ENCODE measurements at regions not wholly inside any gene's neighbourhood (a gene's known extent, or its start where the extent isn't known, plus 50 kb on each side); places are given as distances from the start of the nearest gene placed in this dataset.
"Not testable (repeated sequence)": the region's sequence is repeated elsewhere in the genome, so short reads cannot be mapped to it uniquely, and the experiment has no call there.

- Mint-ChIP-seq H3K4me1 (ENCODE audit: low read depth) (no peaks in the 10 kb centered on the region), H3K27ac (no peak overlapping the region), H3K4me3 (no peak overlapping the region), H3K27me3 (no peaks in the 10 kb centered on the region), H3K9me3 (peaks cover 2% of the 10 kb centered on the region), H3K36me3 (ENCODE audit: low read depth) (no peaks in the 10 kb centered on the region)
- TF ChIP-seq CTCF (IDR thresholded peaks at IDR 0.05) = no peak
- ChIA-PET POLR2A (no interaction called here), CTCF (no interaction called here)
- intact Hi-C loops (cut with micrococcal nuclease) = no loop called here
- DNase-seq = no peak
- ATAC-seq = no peak
Measured at GRCh38 chr6:48541649-48542048, 430.7 kb upstream of the PTCHD4 start.

GRCh38 chr6:48535582-48536009, 424.6 kb upstream of the PTCHD4 start:
- H3K9me3 Mint-ChIP-seq = no peaks in the 10 kb centered on the region
- ATAC-seq = no peak
- no peak for TF ChIP-seq CTCF (IDR thresholded peaks at IDR 0.05)
- no peaks in the 10 kb centered on the region for H3K36me3 Mint-ChIP-seq (ENCODE audit: low read depth)
- H3K27me3 Mint-ChIP-seq = no peaks in the 10 kb centered on the region
- no peaks in the 10 kb centered on the region for H3K4me1 Mint-ChIP-seq (ENCODE audit: low read depth)
- DNase-seq = no peak
- no peak overlapping the region for H3K27ac Mint-ChIP-seq
- intact Hi-C loops (cut with micrococcal nuclease) = no loop called here
- ChIA-PET POLR2A (no interaction called here), CTCF (interaction anchor here (1.2 kb wide), 1 partner anchor 13 kb away, joined by 3 read pairs; no protein-coding TSS in a partner anchor)
- H3K4me3 Mint-ChIP-seq = no peak overlapping the region

- H3K27ac Mint-ChIP-seq; H3K9me3 Mint-ChIP-seq; intact Hi-C loops (cut with micrococcal nuclease); H3K4me1 Mint-ChIP-seq (ENCODE audit: low read depth); CTCF ChIA-PET; H3K36me3 Mint-ChIP-seq (ENCODE audit: low read depth); POLR2A ChIA-PET; DNase-seq; H3K27me3 Mint-ChIP-seq; H3K4me3 Mint-ChIP-seq; ATAC-seq: not testable (repeated sequence)
Measured at GRCh38 chr6:48530978-48531377, 420.0 kb upstream of the PTCHD4 start.

GRCh38 chr6:48525849-48526248, 414.9 kb upstream of the PTCHD4 start:
- DNase-seq (no peak), ATAC-seq (no peak)
- Mint-ChIP-seq H3K36me3 (ENCODE audit: low read depth) (no peaks in the 10 kb centered on the region), H3K9me3 (no peaks in the 10 kb centered on the region), H3K4me3 (no peak overlapping the region), H3K4me1 (ENCODE audit: low read depth) (no peaks in the 10 kb centered on the region), H3K27ac (no peak overlapping the region), H3K27me3 (no peaks in the 10 kb centered on the region)
- ChIA-PET CTCF (no interaction called here), POLR2A (no interaction called here)
- TF ChIP-seq CTCF (IDR thresholded peaks at IDR 0.05) = no peak
- intact Hi-C loops (cut with micrococcal nuclease) = no loop called here

GRCh38 chr6:48520951-48521350, 410.0 kb upstream of the PTCHD4 start:
- POLR2A ChIA-PET = no interaction called here

More at GRCh38 chr6:48520951-48521350, 410.0 kb upstream of the PTCHD4 start:
- no peak overlapping the region for H3K27ac Mint-ChIP-seq
- intact Hi-C loops (cut with micrococcal nuclease) = no loop called here
- no peaks in the 10 kb centered on the region for H3K9me3 Mint-ChIP-seq
- no peaks in the 10 kb centered on the region for H3K27me3 Mint-ChIP-seq
- DNase-seq = no peak
- H3K4me1 Mint-ChIP-seq (ENCODE audit: low read depth) = no peaks in the 10 kb centered on the region
- no peak for ATAC-seq
- no peaks in the 10 kb centered on the region for H3K36me3 Mint-ChIP-seq (ENCODE audit: low read depth)
- H3K4me3 Mint-ChIP-seq = no peak overlapping the region
- CTCF ChIA-PET = no interaction called here
- no peak for TF ChIP-seq CTCF (IDR thresholded peaks at IDR 0.05)
